GM13977 (cell line): ENCODE measurements at regions not wholly inside any gene's neighbourhood (a gene's known extent, or its start where the extent isn't known, plus 50 kb on each side); places are given as distances from the start of the nearest gene placed in this dataset.

Experiments used
- DNase-seq: peaks from one replicate; pipeline ENCODE4 v3.0.0; 2012; ENCODE audit warnings: low spot score
- in situ Hi-C: fragments of 300-500 bp; cut with MboI; formaldehyde crosslinking; loops from one replicate; pipeline ENCODE4 v1.12.0; 2022; ENCODE audit warnings: low sequenced_read_pairs, low pct_unique_long_range_greater_than_20kb, mixed read lengths, inconsistent platforms; ENCODE audit not compliant: unreplicated experiment
- TF ChIP-seq, protein P1 (sequence below): IDR thresholded peaks from 2 replicates; pipeline ENCODE4 v1.5.1; 2012; ENCODE audit warnings: mild to moderate bottlenecking, control low read depth; ENCODE audit not compliant: insufficient read depth; ENCODE audit errors: extremely low read depth, missing control alignments

DNA sequence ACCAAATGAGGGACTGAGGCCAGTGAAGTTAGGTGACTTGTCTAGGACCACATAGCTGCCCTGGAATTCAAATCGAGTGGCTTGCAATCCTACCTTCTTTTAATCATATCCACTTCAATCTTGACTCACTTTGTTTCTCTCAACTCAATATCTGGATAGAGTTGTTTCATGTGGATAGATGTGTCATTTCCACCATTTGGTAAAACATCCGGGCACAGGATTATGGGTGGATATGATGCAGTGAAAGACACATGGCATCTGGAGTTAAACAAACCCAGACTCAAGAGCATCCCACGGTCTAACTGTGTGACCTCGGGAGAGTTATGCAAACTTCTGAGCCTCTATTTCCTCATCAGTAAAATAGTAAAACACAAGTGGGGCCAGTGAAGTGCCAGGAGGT, 103.6 kb upstream of the CNKSR3 start:
- TF ChIP-seq, protein P1, sequence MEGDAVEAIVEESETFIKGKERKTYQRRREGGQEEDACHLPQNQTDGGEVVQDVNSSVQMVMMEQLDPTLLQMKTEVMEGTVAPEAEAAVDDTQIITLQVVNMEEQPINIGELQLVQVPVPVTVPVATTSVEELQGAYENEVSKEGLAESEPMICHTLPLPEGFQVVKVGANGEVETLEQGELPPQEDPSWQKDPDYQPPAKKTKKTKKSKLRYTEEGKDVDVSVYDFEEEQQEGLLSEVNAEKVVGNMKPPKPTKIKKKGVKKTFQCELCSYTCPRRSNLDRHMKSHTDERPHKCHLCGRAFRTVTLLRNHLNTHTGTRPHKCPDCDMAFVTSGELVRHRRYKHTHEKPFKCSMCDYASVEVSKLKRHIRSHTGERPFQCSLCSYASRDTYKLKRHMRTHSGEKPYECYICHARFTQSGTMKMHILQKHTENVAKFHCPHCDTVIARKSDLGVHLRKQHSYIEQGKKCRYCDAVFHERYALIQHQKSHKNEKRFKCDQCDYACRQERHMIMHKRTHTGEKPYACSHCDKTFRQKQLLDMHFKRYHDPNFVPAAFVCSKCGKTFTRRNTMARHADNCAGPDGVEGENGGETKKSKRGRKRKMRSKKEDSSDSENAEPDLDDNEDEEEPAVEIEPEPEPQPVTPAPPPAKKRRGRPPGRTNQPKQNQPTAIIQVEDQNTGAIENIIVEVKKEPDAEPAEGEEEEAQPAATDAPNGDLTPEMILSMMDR = no peak
- in situ Hi-C loops = no loop called here
- no peak for DNase-seq

DNA sequence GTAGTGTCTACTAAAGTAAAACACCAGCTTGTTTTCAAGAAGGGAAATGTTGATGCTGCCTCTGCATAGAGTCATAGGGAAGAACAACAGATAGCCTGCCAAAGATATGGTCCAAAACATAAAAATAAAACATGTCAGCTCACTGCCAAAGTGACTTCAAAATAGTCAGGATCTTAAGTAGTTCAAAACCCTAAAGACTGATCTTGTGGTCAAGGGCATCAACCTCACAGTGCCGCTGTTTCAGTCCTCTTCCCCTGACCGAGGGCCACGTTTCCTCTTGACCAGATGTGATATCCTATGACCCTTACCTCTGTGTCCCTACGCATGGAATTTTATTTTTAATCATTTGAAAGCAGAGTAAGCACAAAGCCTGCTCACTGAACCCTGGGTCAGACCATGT, 104.2 kb upstream of the CNKSR3 start:
- TF ChIP-seq, protein P1 = no peak
- no peak for DNase-seq
- in situ Hi-C loops = no loop called here

DNA sequence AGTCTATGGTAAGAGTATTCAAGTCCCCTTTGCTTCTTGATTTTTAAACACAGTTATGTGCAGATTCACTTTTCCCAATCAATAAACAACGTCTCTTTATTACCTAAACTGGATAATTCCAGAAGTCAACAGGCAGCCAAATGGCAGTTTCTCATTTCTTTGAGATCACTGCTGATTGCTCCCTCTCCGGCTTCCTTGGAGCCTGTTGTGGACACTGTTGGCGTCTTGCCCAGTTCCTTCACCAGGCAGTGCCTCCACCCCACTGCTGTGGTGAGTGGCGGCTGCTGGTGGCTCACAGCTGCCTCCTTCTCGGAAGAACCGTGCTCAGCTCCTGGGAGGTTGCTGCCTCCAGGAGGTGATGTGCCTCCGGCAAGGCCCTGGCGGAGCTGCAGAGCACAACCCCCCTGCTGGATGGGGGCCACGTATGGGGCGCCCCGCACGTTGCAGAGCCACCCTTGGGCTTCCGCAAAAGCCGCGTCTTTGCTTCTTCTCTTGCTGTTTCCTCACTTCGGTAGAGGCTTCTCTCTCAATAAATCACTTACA, 105.1 kb upstream of the CNKSR3 start:
- in situ Hi-C loops = no loop called here
- DNase-seq = no peak
- TF ChIP-seq, protein P1 = no peak

DNA sequence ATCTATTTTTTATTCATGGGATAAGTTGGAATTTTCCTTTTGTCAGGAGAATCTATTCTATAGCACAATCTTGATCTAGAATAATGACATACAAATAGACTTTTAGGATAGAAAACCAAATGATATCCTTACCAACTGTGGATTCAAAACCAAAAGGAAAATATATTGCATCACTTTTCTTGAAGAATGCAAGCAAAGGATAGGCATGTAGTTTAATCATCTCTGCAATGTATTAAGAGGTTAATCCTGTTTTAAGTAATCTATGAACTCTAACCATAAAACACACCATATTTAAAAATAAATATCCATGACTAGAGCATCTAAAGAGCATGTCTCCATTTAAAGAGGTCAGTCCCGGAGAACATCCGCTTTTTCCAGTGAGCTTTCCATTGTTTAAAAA, 106.7 kb upstream of the CNKSR3 start:
- in situ Hi-C loops = no loop called here

DNA sequence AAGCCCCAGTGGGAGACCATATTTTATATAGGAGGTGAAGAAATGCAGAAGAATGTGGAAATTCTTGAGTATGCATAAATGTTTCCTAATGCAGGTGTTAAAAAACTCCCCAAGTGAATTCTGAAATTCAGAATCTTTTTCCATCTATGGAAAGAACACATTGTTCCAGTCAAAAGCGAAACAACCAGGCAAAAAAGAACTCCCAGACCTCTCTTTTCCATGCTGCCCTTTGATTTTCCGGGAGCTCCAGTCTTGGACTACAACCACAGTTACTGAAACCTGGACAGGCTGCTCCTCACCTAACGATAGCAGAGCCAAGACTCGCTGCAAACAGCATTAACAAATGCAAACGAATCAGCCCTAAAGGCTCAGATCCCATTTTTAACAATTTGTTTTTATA, 108.7 kb upstream of the CNKSR3 start:
- in situ Hi-C loops = no loop called here
- TF ChIP-seq, protein P1 = no peak
- no peak for DNase-seq

More for the DNA sequence above, 106.7 kb upstream of the CNKSR3 start:
- no peak for DNase-seq
- TF ChIP-seq, protein P1 = no peak

DNA sequence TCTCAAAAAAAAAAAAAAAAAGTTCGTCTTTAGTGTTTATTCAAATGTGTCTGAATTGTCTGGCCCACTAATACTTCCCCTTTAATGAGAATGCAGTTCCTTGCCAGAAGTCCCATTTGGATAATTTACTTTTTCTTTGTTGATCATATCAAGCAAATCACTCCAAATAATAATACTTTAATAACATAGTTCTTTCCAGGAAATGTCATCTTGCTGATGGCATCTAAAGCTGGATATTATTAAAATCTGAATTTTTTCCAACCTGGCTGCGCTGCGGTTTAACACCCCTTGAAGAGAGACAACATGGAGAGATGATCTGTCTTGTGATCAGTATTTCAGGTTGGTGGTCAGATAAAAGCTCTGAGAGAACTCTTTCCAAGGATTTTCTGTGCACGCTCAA, 111.2 kb upstream of the CNKSR3 start:
- in situ Hi-C loops = no loop called here
- DNase-seq = no peak
- TF ChIP-seq, protein P1 = no peak
